NCI-H1105 treated with DMSO at 0.1 percent for 48 hours (cell line): ENCODE measurements at regions not wholly inside any gene's neighbourhood (a gene's known extent, or its start where the extent isn't known, plus 50 kb on each side); places are given as distances from the start of the nearest gene placed in this dataset.

Experiments
- DNase-seq: peaks from one replicate; lab custom pipeline; 2025; lab: John Stamatoyannopoulos, UW

DNA sequence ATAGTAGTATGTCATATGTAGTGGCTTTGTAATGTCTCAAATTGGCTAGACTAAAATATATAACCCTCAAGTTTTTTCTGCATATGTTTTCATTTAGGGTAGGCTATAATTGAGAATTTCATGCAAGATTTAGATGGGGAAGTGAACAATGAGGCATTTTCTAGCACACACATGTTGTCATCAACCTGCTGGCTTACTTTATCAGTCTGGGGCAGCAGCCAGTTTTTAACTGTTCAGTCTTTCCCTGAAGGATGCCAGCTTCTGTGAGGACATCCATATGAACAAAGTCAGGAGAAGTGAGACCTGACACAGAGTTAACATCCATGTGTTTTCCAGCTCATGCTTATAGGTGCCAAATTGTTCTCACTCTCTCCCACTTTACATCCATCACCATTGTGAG is 74.7 kb upstream of the OLFM3 start:
- DNase-seq = no peak

- no peak for DNase-seq
These were observed 53.8 kb upstream of the OLFM3 start for GRCh38 chr1:102050556-102050955.

- DNase-seq = no peak
These were observed 51.0 kb upstream of the OLFM3 start for GRCh38 chr1:102047724-102048123.
